A549 (cell line): ENCODE measurements at regions not wholly inside any gene's neighbourhood (a gene's known extent, or its start where the extent isn't known, plus 50 kb on each side); places are given as distances from the start of the nearest gene placed in this dataset.

Source experiments
- ATAC-seq, 2 experiments: fragments of 200-7000 bp in 1 of 2; fragments of >200 bp in 1 of 2; cut with Nextera tagmentation in 1 of 2; cut with Tn5 transposase in 1 of 2; 3 replicates each; pipeline versions ENCODE4 v1.8.0 to v1.9.1; 2018 to 2020; ENCODE audit warnings: mild to moderate bottlenecking in 1 of 2, moderate library complexity in 1 of 2
- CTCF ChIA-PET: fragments of 300-600 bp; sonication (Branson Sonifier 250); formaldehyde crosslinking; extraction: SDS; loops from one replicate; lab custom pipeline; 2021; ENCODE audit warnings: antibody characterized with exemption, inconsistent platforms; lab: Yijun Ruan, JAX
- POLR2A ChIA-PET: fragments of 350-600 bp; formaldehyde crosslinking; extraction: SDS; loops from one replicate; lab custom pipeline; 2021; ENCODE audit warnings: antibody characterized with exemption, inconsistent platforms; lab: Yijun Ruan, JAX
- DNase-seq, 2 experiments: peaks; one replicate each; pipeline versions ENCODE4 v3.0.0 to v3.0.0-alpha.2; 2011 to 2016; ENCODE audit warnings: low read depth in 1 of 2, low spot score in 1 of 2
- FAIRE-seq: peaks from 2 replicates; lab custom pipeline; 2011; peaks lifted over from hg19 to GRCh38; lab: Jason Lieb, UNC
- H3K27ac ChIP-seq, 2 experiments: fragments of >200 bp; sonication (Bioruptor Twin); formaldehyde crosslinking; 3 replicates each; pipeline ENCODE4 v1.5.1; 2016 to 2017
- H3K4me1 ChIP-seq: fragments of >200 bp; sonication (Bioruptor Twin); formaldehyde crosslinking; 3 replicates; pipeline ENCODE4 v1.6.1; 2016
- H3K4me2 ChIP-seq: fragments of >200 bp; sonication (Bioruptor Twin); formaldehyde crosslinking; 3 replicates; pipeline ENCODE4 v1.6.1; 2016
- H3K4me3 ChIP-seq: fragments of >200 bp; sonication (Bioruptor Twin); formaldehyde crosslinking; 3 replicates; pipeline ENCODE4 v1.5.1; 2016
- H3K9me3 ChIP-seq: fragments of >200 bp; sonication (Bioruptor Twin); formaldehyde crosslinking; 3 replicates; pipeline ENCODE4 v1.6.1; 2016
- BHLHE40 ChIP-seq: IDR thresholded peaks from 2 replicates; pipeline ENCODE4 v1.6.1; 2012; ENCODE audit warnings: low read depth, low read length, inconsistent platforms
- CEBPB ChIP-seq, 2 experiments: fragments of >200 bp in 1 of 2; sonication (Bioruptor Twin) in 1 of 2; formaldehyde crosslinking in 1 of 2; IDR thresholded peaks; 2 replicates each; pipeline ENCODE4 v1.6.1; 2012 to 2016
- CHD4 ChIP-seq: fragments of 200-600 bp; sonication (generic); IDR thresholded peaks from 2 replicates; pipeline ENCODE4 v1.6.1; 2016; ENCODE audit warnings: antibody characterized with exemption, mild to moderate bottlenecking, borderline replicate concordance
- CTCF ChIP-seq: fragments of >200 bp; sonication (Bioruptor Twin); formaldehyde crosslinking; IDR thresholded peaks from 3 replicates; pipeline ENCODE4 v1.5.1; 2016
- EHF ChIP-seq: fragments of 250-450 bp; sonication (Bioruptor Pico); IDR thresholded peaks from 2 replicates; pipeline ENCODE4 v1.5.0; 2020; ENCODE audit warnings: mild to moderate bottlenecking
- HDAC2 ChIP-seq: fragments of 200-600 bp; sonication (generic); IDR thresholded peaks from 2 replicates; pipeline ENCODE4 v1.6.1; 2016
- KDM1A ChIP-seq: fragments of 200-600 bp; sonication (generic); IDR thresholded peaks from 2 replicates; pipeline ENCODE4 v1.6.1; 2016; ENCODE audit warnings: low read depth, mild to moderate bottlenecking
- MAX ChIP-seq: IDR thresholded peaks from 2 replicates; pipeline ENCODE4 v1.6.1; 2012
- MYC ChIP-seq: IDR thresholded peaks from 2 replicates; pipeline ENCODE4 v1.6.1; 2012; ENCODE audit warnings: mild to moderate bottlenecking, inconsistent platforms, low read length, improper control_type of control experiment, borderline replicate concordance
- PHF8 ChIP-seq: fragments of 200-600 bp; sonication (generic); IDR thresholded peaks from 2 replicates; pipeline ENCODE4 v1.6.1; 2016; ENCODE audit warnings: low read depth, mild to moderate bottlenecking, antibody characterized with exemption, moderate library complexity, borderline replicate concordance
- POLR2AphosphoS2 ChIP-seq: conservative IDR thresholded peaks from 2 replicates; pipeline ENCODE4 v1.6.1; 2012; ENCODE audit warnings: low read length, improper control_type of control experiment, inconsistent platforms
- RAD21 ChIP-seq, 2 experiments: fragments of >200 bp in 1 of 2; sonication (Bioruptor Twin) in 1 of 2; formaldehyde crosslinking in 1 of 2; IDR thresholded peaks in 1 of 2; conservative IDR thresholded peaks in 1 of 2; 2 replicates in 1 of 2; 3 replicates in 1 of 2; pipeline ENCODE4 v1.6.1; 2012 to 2018; ENCODE audit warnings: inconsistent platforms in 1 of 2
- RCOR1 ChIP-seq: fragments of 150-350 bp; IDR thresholded peaks from 2 replicates; pipeline ENCODE4 v1.6.1; 2014; ENCODE audit warnings: antibody characterized with exemption, low read length, low read depth
- RFX5 ChIP-seq: fragments of 450-650 bp; IDR thresholded peaks from 2 replicates; pipeline ENCODE4 v1.7.1; 2014; ENCODE audit warnings: antibody characterized with exemption, mild to moderate bottlenecking, moderate library complexity
- RNF2 ChIP-seq: fragments of 200-600 bp; sonication (generic); IDR thresholded peaks from 2 replicates; pipeline ENCODE4 v1.6.1; 2016; ENCODE audit warnings: low read depth, mild to moderate bottlenecking, antibody characterized with exemption, moderate library complexity, borderline replicate concordance
- SMC3 ChIP-seq: fragments of >200 bp; sonication (Bioruptor Twin); formaldehyde crosslinking; IDR thresholded peaks from 3 replicates; pipeline ENCODE4 v1.6.1; 2018; ENCODE audit warnings: inconsistent platforms
- ZFP36 ChIP-seq: fragments of 450-650 bp; IDR thresholded peaks from 2 replicates; pipeline ENCODE4 v1.6.1; 2014; ENCODE audit warnings: borderline replicate concordance; ENCODE audit not compliant: partially characterized antibody
- ZNF302 ChIP-seq: fragments of 250-450 bp; sonication (Bioruptor Pico); IDR thresholded peaks from 2 replicates; pipeline ENCODE4 v1.9.0; 2021; ENCODE audit warnings: inconsistent platforms, mild to moderate bottlenecking, moderate library complexity
- WGBS: methylation state at CpG from one replicate; pipeline ENCODE4 v1.1.6; 2017; ENCODE audit errors: missing lambda C conversion rate; 5-methylcytosine and 5-hydroxymethylcytosine counted together
- TF ChIP-seq, protein P1 (sequence below): fragments of >200 bp; sonication (Bioruptor Twin); formaldehyde crosslinking; IDR thresholded peaks from 2 replicates; pipeline ENCODE4 v1.6.1; 2016

DNA sequence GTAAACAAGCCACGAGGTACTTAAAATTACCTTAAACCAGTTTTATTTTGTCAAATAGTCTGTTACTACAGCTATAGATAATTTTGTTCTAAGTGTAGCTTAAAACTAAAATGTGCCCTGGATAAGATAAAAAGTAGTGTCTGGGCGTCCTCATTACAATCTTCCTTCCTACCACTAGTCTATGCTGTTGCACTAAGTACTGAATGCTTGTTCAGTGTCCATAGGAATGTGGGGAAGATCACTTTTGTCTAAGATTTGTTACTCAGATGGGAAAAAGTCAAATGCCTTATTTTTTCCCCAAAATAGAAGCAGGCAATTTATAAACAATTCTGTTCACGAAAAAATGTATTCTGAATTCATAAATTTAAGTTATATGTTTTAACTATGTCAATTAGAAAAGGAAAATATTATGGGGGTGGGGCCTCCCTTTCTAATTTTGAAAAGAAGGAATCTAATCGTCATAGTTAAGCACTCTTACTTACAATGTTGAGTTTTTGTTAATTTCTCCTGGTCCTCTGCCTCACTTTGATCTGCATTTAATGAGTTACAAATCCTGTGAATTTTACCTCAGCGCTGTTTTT lies 140.4 kb upstream of the VRK2 start:
- no peak overlapping the region for H3K4me3 ChIP-seq
- 25% methylated on average over 5 of the region's 5 CpGs for WGBS
- peaks cover 4% of the 10 kb centered on the region for H3K4me1 ChIP-seq
- H3K9me3 ChIP-seq = no peaks in the 10 kb centered on the region
- peak; percentile 77 to 81 for DNase-seq
- H3K27ac ChIP-seq = peak overlapping the region; percentile 20 to 22; a peak in 3 of 6 replicates
- FAIRE-seq = peak; percentile 83
- H3K4me2 ChIP-seq = peak overlapping the region; percentile 15; the same call in 2 of the 3 replicates
- CTCF ChIA-PET = interaction anchor here (0.6 to 5.5 kb wide), 41 partner anchors 8 to 975 kb away, joined by 3 to 29 read pairs (median 3); partner anchors contain the start of gene FANCL
- ATAC-seq = peak; percentile 99 to 100
- TF ChIP-seq SMC3 (peak; percentile 97), RAD21 (conservative IDR thresholded peaks at IDR 0.05 in 1 of 2, IDR thresholded peaks at IDR 0.05 in 1 of 2) (peak; percentile 99), ZNF302 (CRISPR knock-in tag) (no peak), CTCF (peak; percentile 97)
- POLR2A ChIA-PET = no interaction called here

DNA sequence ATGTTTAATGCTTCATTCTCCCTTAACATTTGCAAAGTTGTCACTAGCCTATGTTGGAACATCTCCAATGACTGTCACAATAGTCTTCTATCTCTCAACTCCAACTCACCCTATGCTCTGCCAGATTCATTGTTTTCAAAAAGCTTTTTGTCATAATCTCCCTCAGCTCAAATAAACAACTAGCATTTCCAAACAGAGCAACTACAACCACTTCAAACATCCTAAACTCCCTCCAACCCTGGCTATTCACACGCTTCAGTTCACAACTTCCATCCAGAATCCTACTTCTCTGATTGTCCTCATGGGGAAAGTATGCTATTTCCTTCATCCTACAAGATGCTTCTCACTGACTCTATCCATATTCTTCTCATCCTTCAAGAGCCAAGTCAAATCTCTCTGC lies 139.2 kb upstream of the VRK2 start:
- H3K4me1 ChIP-seq = peaks cover 4% of the 10 kb centered on the region
- FAIRE-seq = peak; percentile 63
- CTCF ChIA-PET = interaction anchor here (1.4 to 5.5 kb wide), 4 partner anchors 10 to 146 kb away, joined by 3 to 29 read pairs (median 8); partner anchors contain the start of gene VRK2
- POLR2A ChIA-PET = no interaction called here
- TF ChIP-seq HDAC2 = no peak
- TF ChIP-seq CEBPB (IDR thresholded peaks at IDR 0.05) = no peak
- no peak for TF ChIP-seq RNF2
- TF ChIP-seq PHF8 = no peak
- TF ChIP-seq CHD4 = no peak
- no peak for TF ChIP-seq RFX5
- no peak for TF ChIP-seq KDM1A
- TF ChIP-seq, protein P1, sequence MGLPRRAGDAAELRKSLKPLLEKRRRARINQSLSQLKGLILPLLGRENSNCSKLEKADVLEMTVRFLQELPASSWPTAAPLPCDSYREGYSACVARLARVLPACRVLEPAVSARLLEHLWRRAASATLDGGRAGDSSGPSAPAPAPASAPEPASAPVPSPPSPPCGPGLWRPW = no peak
- TF ChIP-seq MYC = no peak
- TF ChIP-seq BHLHE40 = no peak
- TF ChIP-seq EHF = no peak
- no peak for TF ChIP-seq POLR2AphosphoS2
- no peak for TF ChIP-seq ZFP36
- no peak for TF ChIP-seq MAX
- TF ChIP-seq, all 56 proteins: peak for 0
- DNase-seq = no peak
- H3K9me3 ChIP-seq = no peaks in the 10 kb centered on the region
- ATAC-seq = no peak
- H3K4me2 ChIP-seq = no peak overlapping the region
- no peak overlapping the region for H3K4me3 ChIP-seq
- 97% methylated on average over 1 of the region's 1 CpG for WGBS
- peak overlapping the region in 1 of 2 experiments; percentile 3; a peak in 1 of 6 replicates for H3K27ac ChIP-seq

DNA sequence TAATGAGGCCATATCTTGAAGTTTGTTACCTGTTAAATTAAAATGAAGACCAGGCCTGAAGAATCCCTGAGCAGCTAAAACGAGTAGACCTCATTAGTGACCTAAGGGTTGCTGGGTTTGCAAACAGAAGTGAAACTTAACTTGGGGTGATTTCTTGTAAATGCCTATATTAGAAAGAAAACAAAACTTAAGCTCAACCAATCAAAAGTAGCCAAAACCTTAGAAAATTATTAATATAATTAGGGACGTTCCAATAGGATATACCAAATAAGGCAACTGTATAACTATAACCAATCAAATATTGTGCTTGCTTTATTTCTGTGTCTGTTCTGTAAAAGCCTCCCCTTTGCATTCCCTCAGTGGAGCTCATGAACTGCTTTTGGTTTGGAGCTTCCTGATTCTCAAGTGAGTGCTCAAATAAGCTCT lies 137.9 kb upstream of the VRK2 start:
- TF ChIP-seq RCOR1 = no peak
- TF ChIP-seq, all 56 proteins: peak for 0
- ATAC-seq (no peak), DNase-seq (no peak), FAIRE-seq (no peak)
- no peak overlapping the region for H3K4me3 ChIP-seq
- H3K9me3 ChIP-seq = no peaks in the 10 kb centered on the region
- no peak overlapping the region for H3K27ac ChIP-seq
- peaks cover 4% of the 10 kb centered on the region for H3K4me1 ChIP-seq
- H3K4me2 ChIP-seq = no peak overlapping the region
- POLR2A ChIA-PET = no interaction called here
- CTCF ChIA-PET = interaction anchor here (0.6 to 2.6 kb wide), 4 partner anchors 28 to 539 kb away, joined by 3 to 10 read pairs (median 4); partner anchors contain the start of gene VRK2
- 82% methylated on average over 2 of the region's 2 CpGs for WGBS
